Activated naive CD8-positive, alpha-beta T cell treated with anti-CD3 and anti-CD28 coated beads, Interleukin-2, amount 50 U/mL, for 24 hours (primary cell): ENCODE measurements at regions not wholly inside any gene's neighbourhood (a gene's known extent, or its start where the extent isn't known, plus 50 kb on each side); places are given as distances from the start of the nearest gene placed in this dataset.
"Not testable (repeated sequence)": the region's sequence is repeated elsewhere in the genome, so short reads cannot be mapped to it uniquely, and the experiment has no call there.

Experiments
- ATAC-seq: fragments of 150-1000 bp; cut with Tn5 transposase; one replicate; pipeline ENCODE4 v1.10.0; 2021
- DNase-seq: peaks from one replicate; pipeline ENCODE4 v3.0.0; 2021
- H3K27ac Mint-ChIP-seq: one replicate; pipeline ENCODE4 v1.8.0; 2021; ENCODE audit warnings: mild to moderate bottlenecking, mixed read lengths
- H3K27me3 Mint-ChIP-seq: one replicate; pipeline ENCODE4 v1.8.0; 2021; ENCODE audit warnings: mixed read lengths
- H3K36me3 Mint-ChIP-seq: one replicate; pipeline ENCODE4 v1.8.0; 2021; ENCODE audit warnings: low read depth, mixed read lengths
- H3K4me1 Mint-ChIP-seq: one replicate; pipeline ENCODE4 v1.8.0; 2021; ENCODE audit warnings: mixed read lengths
- H3K4me3 Mint-ChIP-seq: one replicate; pipeline ENCODE4 v1.8.0; 2021; ENCODE audit warnings: mild to moderate bottlenecking, moderate library complexity, mixed read lengths
- H3K9me3 Mint-ChIP-seq: one replicate; pipeline ENCODE4 v1.8.0; 2021; ENCODE audit warnings: mixed read lengths

- H3K27ac Mint-ChIP-seq: no peak overlapping the region
- DNase-seq: no peak
- no peak overlapping the region for H3K4me3 Mint-ChIP-seq
- peaks cover 5% of the 10 kb centered on the region for H3K9me3 Mint-ChIP-seq
- no peaks in the 10 kb centered on the region for H3K36me3 Mint-ChIP-seq
- no peak for ATAC-seq
- no peaks in the 10 kb centered on the region for H3K4me1 Mint-ChIP-seq
- no peaks in the 10 kb centered on the region for H3K27me3 Mint-ChIP-seq
These were observed 687.4 kb downstream of the EDEM1 start for GRCh38 chr3:5874931-5875341.

DNA sequence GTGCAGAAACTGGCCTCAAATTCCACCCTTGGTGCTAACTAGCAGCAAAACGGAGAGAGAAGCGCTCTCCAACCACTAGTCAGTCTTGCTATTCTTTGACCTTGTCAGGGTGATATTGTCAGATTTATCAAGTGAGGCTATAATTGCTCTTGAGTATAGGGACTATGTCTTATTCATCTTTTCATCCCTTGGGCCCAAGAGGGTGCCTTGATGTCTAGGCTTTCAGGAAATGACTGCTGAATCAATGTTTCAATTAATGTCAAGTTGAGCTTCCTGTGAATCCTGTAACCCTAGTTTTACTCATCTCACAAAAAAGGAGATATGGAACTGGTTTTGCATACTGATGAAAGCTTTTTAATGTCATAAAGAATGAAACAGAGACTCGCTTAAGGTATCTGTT lies 701.3 kb downstream of the EDEM1 start:
- no peak for ATAC-seq
- H3K9me3 Mint-ChIP-seq: peaks cover 4% of the 10 kb centered on the region
- H3K4me1 Mint-ChIP-seq: no peaks in the 10 kb centered on the region
- H3K4me3 Mint-ChIP-seq: no peak overlapping the region
- H3K27me3 Mint-ChIP-seq: no peaks in the 10 kb centered on the region
- no peaks in the 10 kb centered on the region for H3K36me3 Mint-ChIP-seq
- H3K27ac Mint-ChIP-seq: no peak overlapping the region
- no peak for DNase-seq

DNA sequence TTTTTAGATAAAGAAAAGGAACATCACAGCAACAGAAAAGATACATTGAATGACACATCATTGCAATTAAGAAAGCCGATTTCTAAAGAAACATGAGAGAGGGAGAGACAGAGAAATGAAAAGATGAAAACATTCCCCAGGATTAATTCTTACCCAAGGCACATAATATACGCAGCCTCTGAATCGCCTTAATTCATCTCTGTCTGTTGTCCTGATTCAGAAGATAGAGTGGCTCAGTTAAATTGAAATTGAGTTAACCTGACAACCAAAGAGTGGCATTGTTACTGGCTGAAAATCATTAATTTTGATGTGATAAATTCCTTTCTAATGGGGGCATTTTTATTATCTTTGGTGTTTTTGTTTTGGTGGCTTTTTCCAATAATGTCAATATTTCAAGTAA lies 701.9 kb downstream of the EDEM1 start:
- no peak for DNase-seq
- H3K27me3 Mint-ChIP-seq: no peaks in the 10 kb centered on the region
- H3K27ac Mint-ChIP-seq: no peak overlapping the region
- H3K4me3 Mint-ChIP-seq: no peak overlapping the region
- H3K4me1 Mint-ChIP-seq: no peaks in the 10 kb centered on the region
- ATAC-seq: no peak
- H3K9me3 Mint-ChIP-seq: peaks cover 4% of the 10 kb centered on the region
- no peaks in the 10 kb centered on the region for H3K36me3 Mint-ChIP-seq

DNA sequence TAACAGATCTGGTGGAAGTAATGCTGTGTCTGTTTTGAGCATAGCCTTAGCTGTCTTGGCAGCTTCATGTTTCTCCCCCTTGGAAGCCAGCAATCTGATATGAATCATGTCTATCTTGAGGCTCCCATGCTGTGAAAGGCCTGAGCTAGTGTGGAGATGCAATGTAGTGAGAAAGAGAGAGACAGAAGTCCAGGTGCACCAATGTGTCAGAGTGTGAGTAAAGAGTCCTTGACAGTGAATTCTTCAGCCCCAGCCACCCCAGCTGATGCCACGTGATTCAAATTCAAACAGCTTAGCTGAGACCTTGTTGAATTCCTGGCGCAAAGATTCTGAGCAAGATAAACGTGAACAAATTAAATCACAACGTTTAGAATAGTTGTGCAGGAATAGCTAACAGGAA lies 704.2 kb downstream of the EDEM1 start:
- no peaks in the 10 kb centered on the region for H3K36me3 Mint-ChIP-seq
- DNase-seq: no peak
- no peak overlapping the region for H3K4me3 Mint-ChIP-seq
- ATAC-seq: no peak
- H3K27ac Mint-ChIP-seq: no peak overlapping the region
- no peaks in the 10 kb centered on the region for H3K27me3 Mint-ChIP-seq
- no peaks in the 10 kb centered on the region for H3K4me1 Mint-ChIP-seq
- H3K9me3 Mint-ChIP-seq: peaks cover 8% of the 10 kb centered on the region

GRCh38 chr3:5898106-5898505 lies 710.6 kb downstream of the EDEM1 start:
- DNase-seq (no peak), ATAC-seq (no peak)
- H3K27ac Mint-ChIP-seq: no peak overlapping the region
- no peaks in the 10 kb centered on the region for H3K4me1 Mint-ChIP-seq
- no peaks in the 10 kb centered on the region for H3K27me3 Mint-ChIP-seq
- peaks cover 11% of the 10 kb centered on the region for H3K9me3 Mint-ChIP-seq
- no peaks in the 10 kb centered on the region for H3K36me3 Mint-ChIP-seq
- H3K4me3 Mint-ChIP-seq: no peak overlapping the region

DNA sequence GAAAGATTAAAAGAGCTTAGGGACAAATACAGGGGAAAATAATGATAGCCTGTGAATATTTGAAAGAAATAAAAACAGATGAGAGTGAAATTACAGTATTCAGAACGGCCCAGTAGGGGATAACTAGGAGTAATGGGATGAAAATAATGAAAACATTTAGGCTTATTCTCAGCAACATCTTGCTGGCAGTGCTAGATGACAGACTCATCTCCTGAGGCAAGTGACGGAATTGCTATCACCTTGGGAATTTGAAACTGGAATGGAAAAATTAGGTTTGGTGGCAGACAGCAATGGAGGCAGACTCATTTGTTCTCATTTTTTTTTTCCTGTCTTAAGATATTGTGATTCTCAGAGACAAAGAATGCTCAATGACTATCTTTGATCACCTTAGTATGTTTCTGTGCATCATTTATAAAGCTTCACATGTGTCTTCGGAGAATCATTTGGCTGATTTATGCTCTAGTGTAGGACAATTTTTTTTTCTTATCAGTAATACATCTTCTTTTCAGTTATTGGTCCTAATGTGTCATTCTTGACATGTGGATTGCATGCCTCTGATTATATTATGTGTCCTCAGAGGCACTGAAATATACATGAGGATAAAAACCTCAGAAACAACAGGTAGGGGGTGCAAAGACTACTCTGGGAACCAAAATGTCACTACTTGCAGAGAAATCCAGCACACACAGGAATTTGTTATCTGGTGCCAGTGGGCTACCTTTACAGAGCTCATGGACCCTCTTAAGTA lies 711.7 kb downstream of the EDEM1 start:
- Mint-ChIP-seq H3K27ac (no peak overlapping the region), H3K27me3 (no peaks in the 10 kb centered on the region), H3K9me3 (peaks cover 11% of the 10 kb centered on the region), H3K4me1 (no peaks in the 10 kb centered on the region), H3K4me3 (no peak overlapping the region), H3K36me3 (no peaks in the 10 kb centered on the region)
- ATAC-seq: no peak
- DNase-seq: no peak

GRCh38 chr3:5917932-5918331 lies 730.4 kb downstream of the EDEM1 start:
- Mint-ChIP-seq H3K4me3 (no peak overlapping the region), H3K9me3 (peaks cover 13% of the 10 kb centered on the region), H3K27ac (no peak overlapping the region), H3K4me1 (no peaks in the 10 kb centered on the region), H3K36me3 (no peaks in the 10 kb centered on the region), H3K27me3 (no peaks in the 10 kb centered on the region)
- DNase-seq (no peak), ATAC-seq (no peak)

DNA sequence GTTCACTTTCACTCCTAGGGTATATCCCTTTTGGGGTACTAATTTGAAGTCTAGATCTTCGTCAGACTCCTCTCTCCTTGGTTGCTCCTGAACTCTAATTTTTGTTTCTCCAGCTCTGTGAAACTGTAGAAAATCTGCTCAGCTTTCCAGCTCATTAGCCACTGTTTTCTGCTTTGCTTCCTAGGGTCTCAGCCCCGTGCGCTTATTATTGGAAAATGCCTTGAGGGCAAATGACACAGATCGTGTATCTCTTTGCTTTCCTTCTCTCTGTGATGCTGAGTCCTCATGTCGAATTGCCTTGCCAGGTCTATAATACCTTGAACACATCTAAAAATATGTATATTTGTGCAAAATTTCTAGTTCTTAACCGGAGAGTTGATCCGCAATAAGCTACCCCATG lies 731.1 kb downstream of the EDEM1 start:
- H3K27me3 Mint-ChIP-seq: no peaks in the 10 kb centered on the region
- DNase-seq (no peak), ATAC-seq (no peak)
- H3K36me3 Mint-ChIP-seq: no peaks in the 10 kb centered on the region
- no peaks in the 10 kb centered on the region for H3K4me1 Mint-ChIP-seq
- H3K9me3 Mint-ChIP-seq: peaks cover 13% of the 10 kb centered on the region
- H3K27ac Mint-ChIP-seq: no peak overlapping the region
- no peak overlapping the region for H3K4me3 Mint-ChIP-seq

DNA sequence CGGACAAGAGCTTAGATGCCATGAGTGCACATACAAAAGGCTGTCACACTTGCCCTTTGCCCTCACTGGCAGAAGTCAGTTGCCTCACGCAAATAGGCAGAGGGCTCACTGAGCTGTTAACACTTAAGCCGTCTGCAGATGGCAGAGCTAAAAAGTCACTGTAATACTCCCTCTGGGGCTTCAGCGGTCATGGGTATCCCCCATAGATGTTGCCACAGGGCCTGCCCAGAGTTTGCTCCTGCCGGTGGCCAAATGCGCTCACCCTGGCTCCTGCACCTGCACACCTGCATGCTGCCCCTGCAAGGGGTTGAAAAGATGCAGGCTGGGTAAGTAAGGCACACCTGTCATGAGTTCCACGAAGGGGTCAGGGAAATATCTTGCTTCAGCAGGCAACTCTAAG lies 741.5 kb downstream of the EDEM1 start:
- Mint-ChIP-seq H3K4me3 (no peak overlapping the region), H3K36me3 (no peaks in the 10 kb centered on the region), H3K9me3 (no peaks in the 10 kb centered on the region), H3K27me3 (no peaks in the 10 kb centered on the region), H3K4me1 (no peaks in the 10 kb centered on the region), H3K27ac (no peak overlapping the region)
- no peak for ATAC-seq
- no peak for DNase-seq

GRCh38 chr3:5944061-5944460 lies 756.6 kb downstream of the EDEM1 start:
- H3K4me3 Mint-ChIP-seq: not testable (repeated sequence)

DNA sequence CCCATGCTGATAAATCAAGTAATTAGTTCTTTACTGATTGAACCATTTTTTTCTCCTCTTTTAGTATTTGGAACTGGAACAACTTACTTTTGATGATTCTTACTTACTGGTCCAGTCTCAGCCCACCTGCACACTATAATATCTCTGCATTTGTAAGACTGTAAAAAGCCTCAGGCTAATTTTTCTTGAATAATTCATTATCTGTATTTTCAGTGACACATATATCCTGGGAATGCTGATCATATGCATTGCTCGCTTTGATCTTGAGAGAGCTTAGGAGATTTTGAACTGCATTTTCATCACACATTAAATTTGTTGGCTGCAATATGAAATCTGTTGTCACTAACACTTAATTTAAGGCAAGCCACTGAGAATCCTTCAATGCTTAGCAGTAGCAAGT lies 760.6 kb downstream of the EDEM1 start:
- Mint-ChIP-seq H3K4me1 (no peaks in the 10 kb centered on the region), H3K4me3 (no peak overlapping the region), H3K27me3 (no peaks in the 10 kb centered on the region), H3K9me3 (no peaks in the 10 kb centered on the region), H3K27ac (no peak overlapping the region), H3K36me3 (no peaks in the 10 kb centered on the region)
- no peak for ATAC-seq
- no peak for DNase-seq

More at GRCh38 chr3:5944061-5944460, 756.6 kb downstream of the EDEM1 start:
- H3K4me1 Mint-ChIP-seq, H3K27ac Mint-ChIP-seq, H3K27me3 Mint-ChIP-seq, DNase-seq, H3K36me3 Mint-ChIP-seq, ATAC-seq, H3K9me3 Mint-ChIP-seq: not testable (repeated sequence)

DNA sequence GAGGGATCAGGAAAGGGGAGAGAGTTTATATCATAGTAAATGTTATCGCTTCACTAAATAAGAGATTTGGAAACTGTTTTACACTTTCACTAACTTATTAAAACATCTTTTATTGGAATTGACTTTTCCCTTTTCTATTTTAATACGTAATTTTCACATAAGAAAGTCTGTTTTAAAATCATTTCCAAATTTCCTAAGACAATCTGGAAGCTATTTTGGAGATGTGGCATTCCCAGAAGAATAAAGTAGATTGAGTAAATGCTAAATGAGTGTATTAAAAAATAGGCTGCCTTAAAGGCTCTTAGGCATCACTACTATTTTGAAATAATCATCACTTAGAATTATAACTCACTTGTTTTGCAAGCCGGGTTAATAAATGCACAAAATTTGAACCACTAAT lies 763.5 kb downstream of the EDEM1 start:
- Mint-ChIP-seq H3K27ac (no peak overlapping the region), H3K9me3 (peaks cover 7% of the 10 kb centered on the region), H3K4me3 (no peak overlapping the region), H3K4me1 (no peaks in the 10 kb centered on the region), H3K36me3 (no peaks in the 10 kb centered on the region), H3K27me3 (no peaks in the 10 kb centered on the region)
- ATAC-seq: no peak
- no peak for DNase-seq

- H3K27ac Mint-ChIP-seq: no peak overlapping the region
- no peak for ATAC-seq
- H3K9me3 Mint-ChIP-seq: peaks cover 12% of the 10 kb centered on the region
- no peaks in the 10 kb centered on the region for H3K36me3 Mint-ChIP-seq
- no peak overlapping the region for H3K4me3 Mint-ChIP-seq
- no peaks in the 10 kb centered on the region for H3K4me1 Mint-ChIP-seq
- no peaks in the 10 kb centered on the region for H3K27me3 Mint-ChIP-seq
- DNase-seq: no peak
These were observed 785.1 kb downstream of the EDEM1 start for GRCh38 chr3:5972586-5972985.

DNA sequence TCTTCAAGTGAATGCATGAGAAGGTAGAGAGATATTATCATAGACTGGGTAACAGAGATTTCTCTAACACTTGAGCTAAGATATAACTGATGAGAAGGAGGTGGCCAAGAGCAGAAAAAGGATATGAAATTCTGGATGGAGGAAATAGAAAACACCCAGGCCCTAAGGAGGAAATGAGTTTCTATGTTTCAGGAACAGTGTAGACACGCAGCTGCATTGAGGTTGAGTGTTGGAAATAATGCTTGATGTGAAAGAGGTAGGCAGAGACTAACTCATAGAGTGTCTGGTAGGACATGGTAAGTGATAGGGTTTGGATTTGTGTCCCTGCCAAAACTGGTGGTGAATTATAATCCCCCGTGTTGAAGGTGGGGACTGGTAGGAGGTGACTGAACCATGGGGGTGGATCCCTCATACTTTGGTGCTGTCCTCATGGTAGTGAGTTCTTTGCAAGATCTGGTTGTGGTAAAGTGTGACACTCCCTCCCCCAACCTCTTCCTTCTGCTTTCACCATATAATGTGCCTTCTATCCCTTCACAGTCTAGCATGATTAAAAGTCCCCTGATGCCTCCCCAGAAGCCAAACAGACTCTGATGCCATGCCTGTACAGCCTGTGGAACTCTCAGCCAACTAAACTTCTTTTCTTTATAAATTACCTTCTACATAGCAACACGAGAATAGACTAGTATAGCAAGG lies 787.3 kb downstream of the EDEM1 start:
- H3K4me3 Mint-ChIP-seq: no peak overlapping the region
- H3K36me3 Mint-ChIP-seq: no peaks in the 10 kb centered on the region
- DNase-seq (no peak), ATAC-seq (no peak)
- no peaks in the 10 kb centered on the region for H3K4me1 Mint-ChIP-seq
- H3K9me3 Mint-ChIP-seq: peaks cover 4% of the 10 kb centered on the region
- H3K27ac Mint-ChIP-seq: no peak overlapping the region
- H3K27me3 Mint-ChIP-seq: no peaks in the 10 kb centered on the region

- Mint-ChIP-seq H3K27ac (no peak overlapping the region), H3K4me1 (no peaks in the 10 kb centered on the region), H3K36me3 (no peaks in the 10 kb centered on the region), H3K4me3 (no peak overlapping the region), H3K9me3 (peaks cover 20% of the 10 kb centered on the region), H3K27me3 (no peaks in the 10 kb centered on the region)
- no peak for DNase-seq
- ATAC-seq: no peak
These were observed 789.8 kb downstream of the EDEM1 start for GRCh38 chr3:5977331-5977730.
